Suprapubic skin (tissue), 4 donors: ENCODE measurements at regions not wholly inside any gene's neighbourhood (a gene's known extent, or its start where the extent isn't known, plus 50 kb on each side); places are given as distances from the start of the nearest gene placed in this dataset.
"Not testable (repeated sequence)": the region's sequence is repeated elsewhere in the genome, so short reads cannot be mapped to it uniquely, and the experiment has no call there.

ENCODE experiments used
- DNase-seq, 2 donors: peaks; one replicate each; pipeline ENCODE4 v3.0.0-alpha.2; 2019; ENCODE audit warnings: low spot score in 2 of 2
- H3K27ac ChIP-seq: fragments of 200-600 bp; sonication (generic); one replicate; pipeline ENCODE4 v1.5.1; 2019
- H3K27me3 ChIP-seq: fragments of 200-600 bp; sonication (generic); one replicate; pipeline ENCODE4 v1.5.1; 2019
- H3K36me3 ChIP-seq: fragments of 200-600 bp; sonication (generic); one replicate; pipeline ENCODE4 v1.5.1; 2019
- H3K4me1 ChIP-seq: fragments of 200-600 bp; sonication (generic); one replicate; pipeline ENCODE4 v1.5.1; 2019
- H3K4me3 ChIP-seq: fragments of 200-600 bp; sonication (generic); one replicate; pipeline ENCODE4 v1.5.1; 2019; ENCODE audit warnings: mild to moderate bottlenecking
- H3K9me3 ChIP-seq: fragments of 200-600 bp; sonication (generic); one replicate; pipeline ENCODE4 v1.5.1; 2019
- CTCF ChIP-seq, 2 donors: fragments of 200-600 bp in 1 of 2; fragments of 450-650 bp in 1 of 2; sonication (generic) in 1 of 2; IDR thresholded peaks; one replicate each; pipeline ENCODE4 v1.5.1; 2016 to 2019; ENCODE audit warnings: antibody characterized with exemption in 2 of 2, mild to moderate bottlenecking in 1 of 2, moderate library complexity in 1 of 2
- EP300 ChIP-seq: sonication (generic); formaldehyde crosslinking; IDR thresholded peaks from one replicate; pipeline ENCODE4 v1.6.1; 2017; ENCODE audit warnings: antibody characterized with exemption
- POLR2A ChIP-seq, 2 donors: fragments of 450-650 bp; IDR thresholded peaks; one replicate each; pipeline ENCODE4 v1.6.1; 2017; ENCODE audit warnings: antibody characterized with exemption in 2 of 2, mild to moderate bottlenecking in 2 of 2, moderate library complexity in 2 of 2
- POLR2AphosphoS5 ChIP-seq, 3 donors: sonication (generic); formaldehyde crosslinking; IDR thresholded peaks; one replicate each; pipeline ENCODE4 v1.6.1; 2017; ENCODE audit warnings: antibody characterized with exemption in 3 of 3
- WGBS: methylation state at CpG from one replicate; pipeline ENCODE4 v1.1.5; 2018; 5-methylcytosine and 5-hydroxymethylcytosine counted together

DNA sequence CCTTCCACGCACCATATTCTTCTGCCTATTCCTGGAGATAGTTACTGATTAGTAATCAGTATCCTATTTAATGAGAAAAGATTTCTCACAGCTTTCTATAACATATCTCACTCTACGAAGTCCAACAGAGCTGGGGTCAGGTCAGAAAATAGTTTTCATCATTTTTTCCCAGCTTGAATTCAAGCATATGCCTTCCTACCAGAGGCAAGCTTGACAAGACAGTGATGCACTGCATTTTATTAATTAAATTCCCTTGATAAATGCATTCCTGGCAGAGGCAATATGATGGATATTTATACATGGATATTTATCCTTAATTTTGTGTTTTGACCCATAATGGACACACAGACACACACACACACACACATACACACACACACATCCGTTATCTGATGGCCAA lies 961.4 kb downstream of the EPHA3 start:
- 70% methylated on average over 3 of the region's 3 CpGs for WGBS
- no peaks in the 10 kb centered on the region for H3K9me3 ChIP-seq
- no peak for DNase-seq
- H3K27me3 ChIP-seq = no peaks in the 10 kb centered on the region
- H3K4me3 ChIP-seq = no peak overlapping the region
- H3K36me3 ChIP-seq = no peaks in the 10 kb centered on the region
- no peak overlapping the region for H3K27ac ChIP-seq
- no peak for TF ChIP-seq POLR2AphosphoS5 (IDR thresholded peaks at IDR 0.05)
- no peak for TF ChIP-seq POLR2A (IDR thresholded peaks at IDR 0.05)
- TF ChIP-seq CTCF (IDR thresholded peaks at IDR 0.05) = no peak
- no peak for TF ChIP-seq EP300
- H3K4me1 ChIP-seq = no peaks in the 10 kb centered on the region

DNA sequence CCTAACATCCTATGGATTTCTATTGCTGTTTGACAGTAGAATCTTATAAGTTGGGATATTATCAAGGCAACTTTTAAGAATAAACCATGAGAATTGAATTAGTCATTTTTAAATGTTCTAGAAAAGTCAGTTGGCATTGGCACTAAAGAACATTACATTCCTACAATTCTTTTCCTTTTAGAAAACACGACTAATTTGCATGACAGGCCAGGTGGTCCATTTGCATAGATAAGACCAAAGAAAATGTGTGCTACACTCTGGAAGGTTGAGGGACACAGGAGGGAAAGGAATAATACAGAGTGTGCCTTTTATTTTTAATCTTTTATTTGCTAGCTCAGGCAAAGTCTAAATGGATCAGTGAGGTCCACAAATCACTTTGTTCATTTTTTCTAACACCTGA lies 962.3 kb downstream of the EPHA3 start:
- Histone ChIP-seq H3K36me3 (no peaks in the 10 kb centered on the region), H3K4me1 (no peaks in the 10 kb centered on the region), H3K27me3 (no peaks in the 10 kb centered on the region), H3K27ac (no peak overlapping the region), H3K9me3 (no peaks in the 10 kb centered on the region), H3K4me3 (no peak overlapping the region)
- TF ChIP-seq CTCF (IDR thresholded peaks at IDR 0.05) = no peak
- no peak for DNase-seq
- 22% methylated on average over 1 of the region's 1 CpG for WGBS

DNA sequence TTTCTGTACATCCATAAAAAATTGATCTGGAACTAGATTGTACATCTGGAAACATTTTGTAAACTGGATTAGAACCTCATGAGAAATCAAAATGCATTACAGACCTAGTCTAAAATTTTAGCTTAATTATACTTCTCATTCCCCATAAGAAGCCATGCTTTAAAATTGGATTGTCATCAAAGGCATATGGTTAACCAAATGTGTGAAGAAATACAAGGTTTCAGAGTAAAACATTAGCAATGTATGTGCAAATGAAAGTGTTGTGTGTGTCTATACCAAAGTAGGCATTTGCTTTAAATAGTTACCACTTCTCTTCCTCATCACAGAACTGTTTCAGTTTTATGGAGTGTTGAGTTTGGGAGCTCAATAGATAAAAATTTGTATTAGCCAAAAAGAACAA lies 968.7 kb downstream of the EPHA3 start:
- Histone ChIP-seq H3K4me1 (no peaks in the 10 kb centered on the region), H3K4me3 (no peak overlapping the region), H3K9me3 (no peaks in the 10 kb centered on the region), H3K27me3 (no peaks in the 10 kb centered on the region), H3K36me3 (no peaks in the 10 kb centered on the region), H3K27ac (no peak overlapping the region)
- TF ChIP-seq EP300 (no peak), POLR2A (IDR thresholded peaks at IDR 0.05) (no peak), CTCF (IDR thresholded peaks at IDR 0.05) (no peak), POLR2AphosphoS5 (IDR thresholded peaks at IDR 0.05) (no peak)
- no peak for DNase-seq

GRCh38 chr3:90080988-90081387 lies 973.6 kb downstream of the EPHA3 start:
- Histone ChIP-seq H3K27me3 (no peaks in the 10 kb centered on the region), H3K4me3 (no peak overlapping the region), H3K36me3 (no peaks in the 10 kb centered on the region), H3K4me1 (no peaks in the 10 kb centered on the region), H3K9me3 (no peaks in the 10 kb centered on the region), H3K27ac (no peak overlapping the region)
- 30% methylated on average over 1 of the region's 1 CpG for WGBS
- no peak for DNase-seq
- TF ChIP-seq POLR2A (IDR thresholded peaks at IDR 0.05) (no peak), POLR2AphosphoS5 (IDR thresholded peaks at IDR 0.05) (no peak), CTCF (IDR thresholded peaks at IDR 0.05) (no peak), EP300 (no peak)

GRCh38 chr3:90086297-90086696 lies 978.9 kb downstream of the EPHA3 start:
- not testable (repeated sequence) for H3K27me3 ChIP-seq, DNase-seq, H3K27ac ChIP-seq, H3K36me3 ChIP-seq, H3K9me3 ChIP-seq, H3K4me1 ChIP-seq, H3K4me3 ChIP-seq
- 90% methylated on average over 8 of the region's 8 CpGs for WGBS

DNA sequence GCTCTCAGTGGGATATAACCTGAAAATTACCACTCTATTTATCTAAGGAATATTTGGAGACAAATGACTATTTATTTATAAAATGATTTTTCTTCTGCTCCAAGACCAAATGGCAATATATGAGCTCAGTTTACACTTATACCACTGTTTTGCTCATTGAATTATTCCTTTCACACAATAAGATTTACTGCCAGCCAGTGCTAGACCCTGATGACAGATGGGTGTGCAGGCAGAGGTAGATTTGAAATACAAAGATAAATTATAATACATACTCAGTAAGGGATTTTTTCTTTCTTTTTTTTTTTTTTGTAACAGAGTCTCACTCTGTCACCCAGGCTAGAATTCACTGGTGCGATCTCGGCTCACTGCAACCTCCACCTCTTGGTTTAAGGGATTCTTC lies 980.3 kb downstream of the EPHA3 start:
- Histone ChIP-seq H3K4me1 (no peaks in the 10 kb centered on the region), H3K27ac (no peak overlapping the region), H3K27me3 (no peaks in the 10 kb centered on the region), H3K36me3 (no peaks in the 10 kb centered on the region), H3K9me3 (no peaks in the 10 kb centered on the region), H3K4me3 (no peak overlapping the region)
- DNase-seq = no peak
- WGBS = 100% methylated on average over 2 of the region's 2 CpGs
- TF ChIP-seq CTCF (IDR thresholded peaks at IDR 0.05) (no peak), EP300 (no peak), POLR2A (IDR thresholded peaks at IDR 0.05) (no peak), POLR2AphosphoS5 (IDR thresholded peaks at IDR 0.05) (no peak)
